Heart left ventricle (tissue), 13 donors: ENCODE measurements at regions not wholly inside any gene's neighbourhood (a gene's known extent, or its start where the extent isn't known, plus 50 kb on each side); places are given as distances from the start of the nearest gene placed in this dataset.

Experiments used
- CTCF ChIP-seq, 12 donors: fragments of 200-600 bp; sonication (generic) in 4 of 12; IDR thresholded peaks; one replicate each; pipeline versions ENCODE4 v1.5.0 to v1.8.0; 2018 to 2022; ENCODE audit warnings: antibody characterized with exemption in 12 of 12, mild to moderate bottlenecking in 5 of 12
- POLR2A ChIP-seq, 2 donors: fragments of 450-650 bp; IDR thresholded peaks; one replicate each; pipeline ENCODE4 v1.6.1; 2017; ENCODE audit warnings: antibody characterized with exemption in 2 of 2, mild to moderate bottlenecking in 2 of 2, moderate library complexity in 2 of 2
- donor health status: ischemic (EF 13 %, LVEDD 7.1; RV severe dilation, severe dysfunction).
- donor health status: DM: no; HTN: yes; CAD: no.
- donor health status: DM: no; HTN: no; CAD: no.
- donor health status: ischemic (EF 25% LVEDD 6.9; RV normal size, moderate dysfunction).
- donor health status: ischemic (EF 25% LVEDD 5.7; RV mildly dilated, moderate dysfunction).
- donor health status: ischemic (EF 35%, LVEDD 5.7; RV mildly dilated, moderate dysfunction).
- donor health status: nonischemic (EF 11% LVEDD 7.7; RV severe dilation, severe dysfunction).
- donor health status: DM: yes; HTN: yes; CAD: no.
- donor health status: PGD.
- donor health status: ischemic (EF 29% LVEDD 5.4; RV normal size, mild dysfunction).
- donor health status: nonischemic (EF 23%, LVEDD 6.1; RV moderate dilation, normal function).

- no peak for TF ChIP-seq POLR2A (IDR thresholded peaks at IDR 0.05)
- TF ChIP-seq CTCF (IDR thresholded peaks at IDR 0.05), result no peak
These were observed 169.7 kb upstream of the NR2F2 start for GRCh38 chr15:96160800-96161199.
